ENCODE measurements at regions not wholly inside any gene's neighbourhood (a gene's known extent, or its start where the extent isn't known, plus 50 kb on each side); places are given as distances from the start of the nearest gene placed in this dataset.
"Not testable (repeated sequence)": the region's sequence is repeated elsewhere in the genome, so short reads cannot be mapped to it uniquely, and the experiment has no call there.

- peak in 1 of 2 experiments; percentile 25 for DNase-seq
- POLR2A ChIA-PET (ENCODE audit: unreplicated experiment) = no interaction called here
Measured at GRCh38 chr1:95780836-95781235, 546.8 kb downstream of the RWDD3 start.

DNA sequence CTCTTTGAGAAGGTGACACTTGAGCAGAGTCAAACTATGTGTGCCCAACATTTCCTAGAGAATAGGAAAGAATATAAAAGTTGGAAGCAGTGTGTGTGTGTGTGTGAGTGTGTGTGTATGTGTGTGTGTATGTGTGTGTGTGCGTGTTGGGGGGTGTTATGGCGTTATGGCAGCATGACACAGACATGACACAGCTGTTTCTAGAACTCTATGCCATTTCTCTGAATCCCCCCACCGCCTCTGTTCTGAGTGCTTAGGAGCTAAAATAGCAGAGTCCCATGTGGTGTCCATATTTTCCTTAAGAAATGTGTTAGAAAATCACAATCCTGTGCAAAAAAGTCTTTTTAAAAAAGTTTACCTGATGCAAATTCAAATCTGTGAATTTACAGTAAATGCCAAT lies 556.1 kb downstream of the RWDD3 start:
- Histone ChIP-seq H3K4me2 (no peak overlapping the region), H3K9me2 (ENCODE audit: insufficient read depth) (no peaks in the 10 kb centered on the region), H3K36me3 (ENCODE audit: low read depth) (no peaks in the 10 kb centered on the region), H3F3A (ENCODE audit: insufficient read depth, low read depth) (no peaks in the 10 kb centered on the region), H3K4me3 (no peak overlapping the region), H3K9me3 (ENCODE audit: insufficient read depth, low read depth) (no peaks in the 10 kb centered on the region), H2AFZ (no peak overlapping the region), H4K20me1 (ENCODE audit: insufficient read depth) (no peaks in the 10 kb centered on the region), H3K27ac (no peak overlapping the region), H3K27me3 (ENCODE audit: insufficient read depth, low read depth) (no peaks in the 10 kb centered on the region), H3K79me2 (ENCODE audit: low read depth) (no peaks in the 10 kb centered on the region), H3K4me1 (replicated peaks; ENCODE audit: insufficient read depth) (no peaks in the 10 kb centered on the region)
- intact Hi-C loops (cut with micrococcal nuclease; ENCODE audit: unreplicated experiment) = no loop called here
- DNase-seq = no peak
- CTCF ChIA-PET = no interaction called here
- BruUV-seq (replicated peaks) = no TSS peak
- POLR2A ChIA-PET (ENCODE audit: unreplicated experiment) = no interaction called here
- TF ChIP-seq EZH2 (IDR thresholded peaks at IDR 0.05; ENCODE audit: low read depth) (no peak), CTCF (conservative IDR thresholded peaks at IDR 0.05) (no peak)

More at GRCh38 chr1:95780836-95781235, 546.8 kb downstream of the RWDD3 start:
- no peak overlapping the region for H2AFZ ChIP-seq
- BruUV-seq (replicated peaks) = no TSS peak
- H3K4me2 ChIP-seq = no peak overlapping the region
- H3F3A ChIP-seq (ENCODE audit: insufficient read depth, low read depth) = no peaks in the 10 kb centered on the region
- no peaks in the 10 kb centered on the region for H3K9me3 ChIP-seq (ENCODE audit: insufficient read depth, low read depth)
- H3K27ac ChIP-seq = no peak overlapping the region
- TF ChIP-seq CTCF (conservative IDR thresholded peaks at IDR 0.05) (no peak), EZH2 (IDR thresholded peaks at IDR 0.05; ENCODE audit: low read depth) (no peak)
- no peaks in the 10 kb centered on the region for H3K36me3 ChIP-seq (ENCODE audit: low read depth)
- H3K79me2 ChIP-seq (ENCODE audit: low read depth) = no peaks in the 10 kb centered on the region
- no peak overlapping the region for H3K4me3 ChIP-seq
- intact Hi-C loops (cut with micrococcal nuclease; ENCODE audit: unreplicated experiment) = no loop called here
- H3K27me3 ChIP-seq (ENCODE audit: insufficient read depth, low read depth) = no peaks in the 10 kb centered on the region
- no peaks in the 10 kb centered on the region for H3K9me2 ChIP-seq (ENCODE audit: insufficient read depth)
- H3K4me1 ChIP-seq (replicated peaks; ENCODE audit: insufficient read depth) = no peaks in the 10 kb centered on the region
- CTCF ChIA-PET = no interaction called here
- no peaks in the 10 kb centered on the region for H4K20me1 ChIP-seq (ENCODE audit: insufficient read depth)

GRCh38 chr1:95793893-95794292 lies 559.9 kb downstream of the RWDD3 start:
- TF ChIP-seq CTCF (conservative IDR thresholded peaks at IDR 0.05) (peak; percentile 32; the same call in 1 of the 2 replicates), EZH2 (IDR thresholded peaks at IDR 0.05; ENCODE audit: low read depth) (no peak)
- Histone ChIP-seq H3K4me3 (no peak overlapping the region), H3K27me3 (ENCODE audit: insufficient read depth, low read depth) (no peaks in the 10 kb centered on the region), H3K79me2 (ENCODE audit: low read depth) (no peaks in the 10 kb centered on the region), H3K36me3 (ENCODE audit: low read depth) (no peaks in the 10 kb centered on the region), H3K27ac (no peak overlapping the region), H2AFZ (no peak overlapping the region), H3K4me2 (no peak overlapping the region), H3K4me1 (replicated peaks; ENCODE audit: insufficient read depth) (no peaks in the 10 kb centered on the region), H3K9me3 (ENCODE audit: insufficient read depth, low read depth) (no peaks in the 10 kb centered on the region), H4K20me1 (ENCODE audit: insufficient read depth) (no peaks in the 10 kb centered on the region), H3K9me2 (ENCODE audit: insufficient read depth) (no peaks in the 10 kb centered on the region), H3F3A (ENCODE audit: insufficient read depth, low read depth) (no peaks in the 10 kb centered on the region)
- ChIA-PET CTCF (no interaction called here), POLR2A (ENCODE audit: unreplicated experiment) (no interaction called here)
- no peak for DNase-seq
- intact Hi-C loops (cut with micrococcal nuclease; ENCODE audit: unreplicated experiment) = no loop called here
- no TSS peak for BruUV-seq (replicated peaks)

- BruUV-seq (replicated peaks); H3K9me2 ChIP-seq (ENCODE audit: insufficient read depth); H3K4me2 ChIP-seq; CTCF ChIA-PET; H3K27me3 ChIP-seq (ENCODE audit: insufficient read depth, low read depth); H2AFZ ChIP-seq; H3K79me2 ChIP-seq (ENCODE audit: low read depth); DNase-seq; H3K4me1 ChIP-seq (replicated peaks; ENCODE audit: insufficient read depth); intact Hi-C loops (cut with micrococcal nuclease; ENCODE audit: unreplicated experiment); H3K4me3 ChIP-seq; H3F3A ChIP-seq (ENCODE audit: insufficient read depth, low read depth); H3K27ac ChIP-seq; H4K20me1 ChIP-seq (ENCODE audit: insufficient read depth); POLR2A ChIA-PET (ENCODE audit: unreplicated experiment); H3K36me3 ChIP-seq (ENCODE audit: low read depth); H3K9me3 ChIP-seq (ENCODE audit: insufficient read depth, low read depth): not testable (repeated sequence)
Measured at GRCh38 chr1:95797761-95798160, 563.8 kb downstream of the RWDD3 start.

All from PC-9 (cell line).